KMS-11 (cell line): ENCODE measurements at regions not wholly inside any gene's neighbourhood (a gene's known extent, or its start where the extent isn't known, plus 50 kb on each side); places are given as distances from the start of the nearest gene placed in this dataset.

Source experiments
- H2AFZ ChIP-seq: fragments of 200-600 bp; sonication (generic); 2 replicates; pipeline ENCODE4 v1.6.1; 2016; ENCODE audit warnings: antibody characterized with exemption, mixed run types, low read depth
- H3K27ac ChIP-seq: fragments of 200-600 bp; sonication (generic); 2 replicates; pipeline ENCODE4 v1.6.1; 2016; ENCODE audit warnings: mild to moderate bottlenecking, mixed run types
- H3K27me3 ChIP-seq: fragments of 200-600 bp; sonication (generic); 2 replicates; pipeline ENCODE4 v1.6.1; 2017; ENCODE audit warnings: mild to moderate bottlenecking, low read depth, mixed run types, moderate library complexity; ENCODE audit not compliant: insufficient read depth
- H3K36me3 ChIP-seq: fragments of 200-600 bp; sonication (generic); 2 replicates; pipeline ENCODE4 v1.6.1; 2017; ENCODE audit warnings: mild to moderate bottlenecking, mixed run types; ENCODE audit not compliant: insufficient read depth
- H3K4me1 ChIP-seq: fragments of 200-600 bp; sonication (generic); 2 replicates; pipeline ENCODE4 v1.6.1; 2016; ENCODE audit warnings: mild to moderate bottlenecking, low read depth, mixed run types; ENCODE audit not compliant: poor library complexity, severe bottlenecking
- H3K4me2 ChIP-seq: fragments of 200-600 bp; sonication (generic); 2 replicates; pipeline ENCODE4 v1.7.0; 2016; ENCODE audit warnings: mild to moderate bottlenecking, mixed run types
- H3K4me3 ChIP-seq: fragments of 200-600 bp; sonication (generic); IDR thresholded peaks from 2 replicates; pipeline ENCODE4 v1.6.1; 2017; ENCODE audit warnings: low read depth, low read length, mixed read lengths; ENCODE audit not compliant: insufficient read depth
- H3K79me2 ChIP-seq: fragments of 200-600 bp; sonication (generic); 2 replicates; pipeline ENCODE4 v1.6.1; 2016; ENCODE audit warnings: low read depth, mixed run types; ENCODE audit not compliant: insufficient read depth
- H3K9ac ChIP-seq: fragments of 200-600 bp; sonication (generic); 2 replicates; pipeline ENCODE4 v1.6.1; 2016; ENCODE audit warnings: mild to moderate bottlenecking, mixed run types
- H4K20me1 ChIP-seq: fragments of 200-600 bp; sonication (generic); 2 replicates; pipeline ENCODE4 v1.6.1; 2016; ENCODE audit warnings: mild to moderate bottlenecking, mixed run types; ENCODE audit not compliant: insufficient read depth
- CTCF ChIP-seq: fragments of 200-600 bp; sonication (generic); conservative IDR thresholded peaks from 2 replicates; pipeline ENCODE4 v1.6.1; 2017; ENCODE audit warnings: low read depth, mild to moderate bottlenecking, antibody characterized with exemption, low read length, moderate library complexity, mixed read lengths

GRCh38 chr5:105684799-105685198, 1985.9 kb downstream of the EFNA5 start:
- H4K20me1 ChIP-seq, result no peaks in the 10 kb centered on the region
- TF ChIP-seq CTCF, result no peak
- H3K27me3 ChIP-seq, result no peaks in the 10 kb centered on the region
- H3K27ac ChIP-seq, result no peak overlapping the region
- H3K36me3 ChIP-seq, result no peaks in the 10 kb centered on the region
- no peak overlapping the region for H3K4me3 ChIP-seq
- no peak overlapping the region for H3K9ac ChIP-seq
- H3K4me2 ChIP-seq, result no peak overlapping the region
- H2AFZ ChIP-seq, result no peak overlapping the region
- H3K79me2 ChIP-seq, result no peaks in the 10 kb centered on the region
- no peaks in the 10 kb centered on the region for H3K4me1 ChIP-seq

GRCh38 chr5:105680858-105681475, 1989.8 kb downstream of the EFNA5 start:
- Histone ChIP-seq H3K36me3 (no peaks in the 10 kb centered on the region), H3K4me3 (no peak overlapping the region), H3K9ac (no peak overlapping the region), H3K27me3 (no peaks in the 10 kb centered on the region), H3K27ac (no peak overlapping the region), H4K20me1 (no peaks in the 10 kb centered on the region), H2AFZ (no peak overlapping the region), H3K79me2 (no peaks in the 10 kb centered on the region), H3K4me2 (no peak overlapping the region), H3K4me1 (no peaks in the 10 kb centered on the region)
- no peak for TF ChIP-seq CTCF

GRCh38 chr5:105677291-105677690, 1993.4 kb downstream of the EFNA5 start:
- H4K20me1 ChIP-seq, result no peaks in the 10 kb centered on the region
- H3K27me3 ChIP-seq, result no peaks in the 10 kb centered on the region
- no peak overlapping the region for H3K4me2 ChIP-seq
- H3K79me2 ChIP-seq, result no peaks in the 10 kb centered on the region
- H3K27ac ChIP-seq, result no peak overlapping the region
- no peaks in the 10 kb centered on the region for H3K36me3 ChIP-seq
- H2AFZ ChIP-seq, result no peak overlapping the region
- H3K4me3 ChIP-seq, result no peak overlapping the region
- no peaks in the 10 kb centered on the region for H3K4me1 ChIP-seq
- H3K9ac ChIP-seq, result no peak overlapping the region
- no peak for TF ChIP-seq CTCF

DNA sequence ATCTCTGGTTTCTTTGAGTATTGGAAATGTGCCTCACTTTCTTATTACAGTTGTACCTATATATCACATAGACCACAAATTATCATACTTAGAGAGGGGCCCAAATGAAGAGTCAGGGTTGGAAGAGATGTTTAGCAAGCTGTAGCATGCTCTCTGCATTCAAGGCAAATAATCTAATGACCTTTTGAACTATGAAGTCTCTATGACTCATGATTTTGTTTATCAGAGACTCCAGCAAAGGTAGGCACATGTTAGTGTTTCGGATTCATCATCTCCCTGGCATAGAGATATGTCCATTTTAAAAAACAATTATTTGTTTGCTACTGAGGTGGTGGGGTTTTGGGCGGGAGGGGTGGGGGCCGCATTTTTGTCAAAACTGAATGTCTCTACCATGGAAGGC, 2000.1 kb downstream of the EFNA5 start:
- Histone ChIP-seq H3K4me3 (no peak overlapping the region), H2AFZ (no peak overlapping the region), H4K20me1 (no peaks in the 10 kb centered on the region), H3K9ac (no peak overlapping the region), H3K27ac (no peak overlapping the region), H3K4me2 (no peak overlapping the region), H3K79me2 (no peaks in the 10 kb centered on the region), H3K36me3 (no peaks in the 10 kb centered on the region), H3K27me3 (no peaks in the 10 kb centered on the region), H3K4me1 (no peaks in the 10 kb centered on the region)
- TF ChIP-seq CTCF, result no peak
